ENCODE measurements at regions not wholly inside any gene's neighbourhood (a gene's known extent, or its start where the extent isn't known, plus 50 kb on each side); places are given as distances from the start of the nearest gene placed in this dataset.
A peak's percentile ranks its signal among the peaks of the same experiment; 100 is the strongest.
"Not testable (repeated sequence)": the region's sequence is repeated elsewhere in the genome, so short reads cannot be mapped to it uniquely, and the experiment has no call there.

- no peak for DNase-seq (ENCODE audit: low read depth)
- in situ Hi-C loops (cut with HindIII; ENCODE audit: low pct_unique_long_range_greater_than_20kb, low sequenced_read_pairs): no loop called here
Observed at GRCh38 chr4:45566896-45567603, 556.8 kb downstream of the GABRG1 start.

- in situ Hi-C loops (cut with HindIII; ENCODE audit: low pct_unique_long_range_greater_than_20kb, low sequenced_read_pairs): no loop called here
- DNase-seq (ENCODE audit: low read depth): no peak
Observed at GRCh38 chr4:45554423-45554822, 569.4 kb downstream of the GABRG1 start.

- DNase-seq (ENCODE audit: low read depth): peak; percentile 7
- in situ Hi-C loops (cut with HindIII; ENCODE audit: low pct_unique_long_range_greater_than_20kb, low sequenced_read_pairs): no loop called here
Observed at GRCh38 chr4:45550766-45551366, 573.0 kb downstream of the GABRG1 start.

GRCh38 chr4:45539142-45539814, 584.6 kb downstream of the GABRG1 start:
- in situ Hi-C loops (cut with HindIII; ENCODE audit: low pct_unique_long_range_greater_than_20kb, low sequenced_read_pairs): no loop called here
- DNase-seq (ENCODE audit: low read depth): no peak

- DNase-seq (ENCODE audit: low read depth): no peak
- in situ Hi-C loops (cut with HindIII; ENCODE audit: low pct_unique_long_range_greater_than_20kb, low sequenced_read_pairs): no loop called here
Observed at GRCh38 chr4:45530498-45530897, 593.4 kb downstream of the GABRG1 start.

- in situ Hi-C loops (cut with HindIII; ENCODE audit: low pct_unique_long_range_greater_than_20kb, low sequenced_read_pairs): no loop called here
- DNase-seq (ENCODE audit: low read depth): no peak
Observed at GRCh38 chr4:45527160-45527559, 596.7 kb downstream of the GABRG1 start.

GRCh38 chr4:45518832-45519231, 605.0 kb downstream of the GABRG1 start:
- in situ Hi-C loops (cut with HindIII; ENCODE audit: low pct_unique_long_range_greater_than_20kb, low sequenced_read_pairs): no loop called here
- DNase-seq (ENCODE audit: low read depth): no peak

GRCh38 chr4:45502471-45502870, 621.4 kb downstream of the GABRG1 start:
- in situ Hi-C loops (cut with HindIII; ENCODE audit: low pct_unique_long_range_greater_than_20kb, low sequenced_read_pairs): no loop called here

GRCh38 chr4:45484740-45485139, 639.1 kb downstream of the GABRG1 start:
- no peak for DNase-seq (ENCODE audit: low read depth)
- in situ Hi-C loops (cut with HindIII; ENCODE audit: low pct_unique_long_range_greater_than_20kb, low sequenced_read_pairs): no loop called here

More at GRCh38 chr4:45502471-45502870, 621.4 kb downstream of the GABRG1 start:
- DNase-seq (ENCODE audit: low read depth): no peak

GRCh38 chr4:45482346-45482745, 641.5 kb downstream of the GABRG1 start:
- no peak for DNase-seq (ENCODE audit: low read depth)
- in situ Hi-C loops (cut with HindIII; ENCODE audit: low pct_unique_long_range_greater_than_20kb, low sequenced_read_pairs): no loop called here

GRCh38 chr4:45477311-45477733, 646.5 kb downstream of the GABRG1 start:
- in situ Hi-C loops (cut with HindIII; ENCODE audit: low pct_unique_long_range_greater_than_20kb, low sequenced_read_pairs): no loop called here
- DNase-seq (ENCODE audit: low read depth): no peak

GRCh38 chr4:45475548-45475947, 648.3 kb downstream of the GABRG1 start:
- in situ Hi-C loops (cut with HindIII; ENCODE audit: low pct_unique_long_range_greater_than_20kb, low sequenced_read_pairs): no loop called here
- DNase-seq (ENCODE audit: low read depth): no peak

- in situ Hi-C loops (cut with HindIII; ENCODE audit: low pct_unique_long_range_greater_than_20kb, low sequenced_read_pairs): no loop called here
- DNase-seq (ENCODE audit: low read depth): no peak
Observed at GRCh38 chr4:45472490-45472889, 651.4 kb downstream of the GABRG1 start.

- in situ Hi-C loops (cut with HindIII; ENCODE audit: low pct_unique_long_range_greater_than_20kb, low sequenced_read_pairs): no loop called here
- no peak for DNase-seq (ENCODE audit: low read depth)
Observed at GRCh38 chr4:45471335-45471734, 652.5 kb downstream of the GABRG1 start.

- in situ Hi-C loops (cut with HindIII; ENCODE audit: low pct_unique_long_range_greater_than_20kb, low sequenced_read_pairs): no loop called here
- no peak for DNase-seq (ENCODE audit: low read depth)
Observed at GRCh38 chr4:45467157-45467556, 656.7 kb downstream of the GABRG1 start.

- in situ Hi-C loops (cut with HindIII; ENCODE audit: low pct_unique_long_range_greater_than_20kb, low sequenced_read_pairs); DNase-seq (ENCODE audit: low read depth): not testable (repeated sequence)
Observed at GRCh38 chr4:45460157-45460556, 663.7 kb downstream of the GABRG1 start.

- no peak for DNase-seq (ENCODE audit: low read depth)
- in situ Hi-C loops (cut with HindIII; ENCODE audit: low pct_unique_long_range_greater_than_20kb, low sequenced_read_pairs): no loop called here
Observed at GRCh38 chr4:45455217-45455616, 668.6 kb downstream of the GABRG1 start.

- in situ Hi-C loops (cut with HindIII; ENCODE audit: low pct_unique_long_range_greater_than_20kb, low sequenced_read_pairs): no loop called here
- peak; percentile 8 for DNase-seq (ENCODE audit: low read depth)
Observed at GRCh38 chr4:45453258-45453853, 670.5 kb downstream of the GABRG1 start.

- in situ Hi-C loops (cut with HindIII; ENCODE audit: low pct_unique_long_range_greater_than_20kb, low sequenced_read_pairs): no loop called here
- no peak for DNase-seq (ENCODE audit: low read depth)
Observed at GRCh38 chr4:45442466-45442865, 681.4 kb downstream of the GABRG1 start.

Data from Caki2 (cell line).